ENCODE measurements at regions not wholly inside any gene's neighbourhood (a gene's known extent, or its start where the extent isn't known, plus 50 kb on each side); places are given as distances from the start of the nearest gene placed in this dataset.

- no peak overlapping the region for H3K4me3 Mint-ChIP-seq
- no peaks in the 10 kb centered on the region for H3K9me3 Mint-ChIP-seq
- H3K27ac Mint-ChIP-seq, result no peak overlapping the region
- TF ChIP-seq CTCF (IDR thresholded peaks at IDR 0.05; ENCODE audit: unreplicated experiment), result no peak
- no peaks in the 10 kb centered on the region for H3K36me3 Mint-ChIP-seq
- H3K27me3 Mint-ChIP-seq (ENCODE audit: low read depth), result peaks cover 65% of the 10 kb centered on the region
- DNase-seq (ENCODE audit: low spot score in 2 of 2, unreplicated experiment in 2 of 2), result no peak
- no peaks in the 10 kb centered on the region for H3K4me1 Mint-ChIP-seq
Observed at GRCh38 chr3:69567023-69567709, 172.1 kb upstream of the MITF start.

- DNase-seq (ENCODE audit: low spot score in 2 of 2, unreplicated experiment in 2 of 2), result no peak
- Mint-ChIP-seq H3K4me3 (no peak overlapping the region), H3K27me3 (ENCODE audit: low read depth) (peaks cover 65% of the 10 kb centered on the region), H3K36me3 (no peaks in the 10 kb centered on the region), H3K27ac (no peak overlapping the region), H3K4me1 (no peaks in the 10 kb centered on the region), H3K9me3 (no peaks in the 10 kb centered on the region)
- no peak for TF ChIP-seq CTCF (IDR thresholded peaks at IDR 0.05; ENCODE audit: unreplicated experiment)
Observed at GRCh38 chr3:69566275-69566674, 173.0 kb upstream of the MITF start.

GRCh38 chr3:69565316-69565715, 173.9 kb upstream of the MITF start:
- Mint-ChIP-seq H3K4me3 (no peak overlapping the region), H3K4me1 (no peaks in the 10 kb centered on the region), H3K36me3 (no peaks in the 10 kb centered on the region), H3K9me3 (no peaks in the 10 kb centered on the region), H3K27ac (no peak overlapping the region), H3K27me3 (ENCODE audit: low read depth) (peaks cover 62% of the 10 kb centered on the region)
- no peak for DNase-seq (ENCODE audit: low spot score in 2 of 2, unreplicated experiment in 2 of 2)
- TF ChIP-seq CTCF (IDR thresholded peaks at IDR 0.05; ENCODE audit: unreplicated experiment), result no peak

GRCh38 chr3:69563981-69564380, 175.3 kb upstream of the MITF start:
- no peak for TF ChIP-seq CTCF (IDR thresholded peaks at IDR 0.05; ENCODE audit: unreplicated experiment)
- no peaks in the 10 kb centered on the region for H3K4me1 Mint-ChIP-seq

GRCh38 chr3:69563151-69563550, 176.1 kb upstream of the MITF start:
- no peak for DNase-seq (ENCODE audit: low spot score in 2 of 2, unreplicated experiment in 2 of 2)
- TF ChIP-seq CTCF (IDR thresholded peaks at IDR 0.05; ENCODE audit: unreplicated experiment), result no peak
- no peak overlapping the region for H3K4me3 Mint-ChIP-seq
- no peaks in the 10 kb centered on the region for H3K4me1 Mint-ChIP-seq
- H3K9me3 Mint-ChIP-seq, result no peaks in the 10 kb centered on the region
- no peak overlapping the region for H3K27ac Mint-ChIP-seq
- H3K27me3 Mint-ChIP-seq (ENCODE audit: low read depth), result peaks cover 47% of the 10 kb centered on the region
- H3K36me3 Mint-ChIP-seq, result no peaks in the 10 kb centered on the region

More at GRCh38 chr3:69563981-69564380, 175.3 kb upstream of the MITF start:
- Mint-ChIP-seq H3K36me3 (no peaks in the 10 kb centered on the region), H3K4me3 (no peak overlapping the region), H3K27ac (no peak overlapping the region), H3K27me3 (ENCODE audit: low read depth) (peaks cover 55% of the 10 kb centered on the region), H3K9me3 (no peaks in the 10 kb centered on the region)
- no peak for DNase-seq (ENCODE audit: low spot score in 2 of 2, unreplicated experiment in 2 of 2)

Data from mesothelial cell of epicardium (in vitro differentiated cells).